ENCODE measurements at regions not wholly inside any gene's neighbourhood (a gene's known extent, or its start where the extent isn't known, plus 50 kb on each side); places are given as distances from the start of the nearest gene placed in this dataset.

GRCh38 chr21:27201197-27201596 is 234.3 kb upstream of the ADAMTS5 start:
- no peak for DNase-seq
- TF ChIP-seq CTCF (IDR thresholded peaks at IDR 0.05; ENCODE audit: unreplicated experiment) = no peak
- Mint-ChIP-seq H3K4me3 (ENCODE audit: low read depth, unreplicated experiment) (no peak overlapping the region), H3K9me3 (ENCODE audit: low read depth, unreplicated experiment) (no peaks in the 10 kb centered on the region), H3K27me3 (ENCODE audit: unreplicated experiment) (no peaks in the 10 kb centered on the region), H3K27ac (ENCODE audit: unreplicated experiment) (no peak overlapping the region), H3K4me1 (ENCODE audit: low read depth, unreplicated experiment) (no peaks in the 10 kb centered on the region), H3K36me3 (ENCODE audit: insufficient read depth, unreplicated experiment) (no peaks in the 10 kb centered on the region)
- CTCF ChIA-PET = no interaction called here
- BruUV-seq (replicated peaks) = no TSS peak
- intact Hi-C loops (cut with micrococcal nuclease; ENCODE audit: unreplicated experiment) = no loop called here

GRCh38 chr21:27196651-27197050 is 229.8 kb upstream of the ADAMTS5 start:
- no peaks in the 10 kb centered on the region for H3K27me3 Mint-ChIP-seq (ENCODE audit: unreplicated experiment)
- CTCF ChIA-PET = no interaction called here
- BruUV-seq (replicated peaks) = no TSS peak
- intact Hi-C loops (cut with micrococcal nuclease; ENCODE audit: unreplicated experiment) = no loop called here
- H3K4me1 Mint-ChIP-seq (ENCODE audit: low read depth, unreplicated experiment) = no peaks in the 10 kb centered on the region
- no peak for DNase-seq
- H3K27ac Mint-ChIP-seq (ENCODE audit: unreplicated experiment) = no peak overlapping the region
- no peaks in the 10 kb centered on the region for H3K9me3 Mint-ChIP-seq (ENCODE audit: low read depth, unreplicated experiment)
- TF ChIP-seq CTCF (IDR thresholded peaks at IDR 0.05; ENCODE audit: unreplicated experiment) = no peak
- no peak overlapping the region for H3K4me3 Mint-ChIP-seq (ENCODE audit: low read depth, unreplicated experiment)
- H3K36me3 Mint-ChIP-seq (ENCODE audit: insufficient read depth, unreplicated experiment) = no peaks in the 10 kb centered on the region

GRCh38 chr21:27192281-27192949 is 225.5 kb upstream of the ADAMTS5 start:
- Mint-ChIP-seq H3K4me3 (ENCODE audit: low read depth, unreplicated experiment) (no peak overlapping the region), H3K4me1 (ENCODE audit: low read depth, unreplicated experiment) (no peaks in the 10 kb centered on the region), H3K27me3 (ENCODE audit: unreplicated experiment) (no peaks in the 10 kb centered on the region), H3K27ac (ENCODE audit: unreplicated experiment) (no peak overlapping the region), H3K9me3 (ENCODE audit: low read depth, unreplicated experiment) (no peaks in the 10 kb centered on the region), H3K36me3 (ENCODE audit: insufficient read depth, unreplicated experiment) (no peaks in the 10 kb centered on the region)
- intact Hi-C loops (cut with micrococcal nuclease; ENCODE audit: unreplicated experiment) = no loop called here
- CTCF ChIA-PET = no interaction called here
- no TSS peak for BruUV-seq (replicated peaks)
- no peak for TF ChIP-seq CTCF (IDR thresholded peaks at IDR 0.05; ENCODE audit: unreplicated experiment)
- DNase-seq = no peak

GRCh38 chr21:27190601-27191000 is 223.7 kb upstream of the ADAMTS5 start:
- H3K36me3 Mint-ChIP-seq (ENCODE audit: insufficient read depth, unreplicated experiment) = no peaks in the 10 kb centered on the region
- TF ChIP-seq CTCF (IDR thresholded peaks at IDR 0.05; ENCODE audit: unreplicated experiment) = no peak
- CTCF ChIA-PET = no interaction called here
- H3K27me3 Mint-ChIP-seq (ENCODE audit: unreplicated experiment) = no peaks in the 10 kb centered on the region
- no peaks in the 10 kb centered on the region for H3K4me1 Mint-ChIP-seq (ENCODE audit: low read depth, unreplicated experiment)
- no peaks in the 10 kb centered on the region for H3K9me3 Mint-ChIP-seq (ENCODE audit: low read depth, unreplicated experiment)
- intact Hi-C loops (cut with micrococcal nuclease; ENCODE audit: unreplicated experiment) = no loop called here
- no peak overlapping the region for H3K4me3 Mint-ChIP-seq (ENCODE audit: low read depth, unreplicated experiment)
- BruUV-seq (replicated peaks) = no TSS peak
- H3K27ac Mint-ChIP-seq (ENCODE audit: unreplicated experiment) = no peak overlapping the region
- DNase-seq = no peak
